Renal pelvis (tissue), 1 donor: ENCODE measurements at regions not wholly inside any gene's neighbourhood (a gene's known extent, or its start where the extent isn't known, plus 50 kb on each side); places are given as distances from the start of the nearest gene placed in this dataset.
"Not testable (repeated sequence)": the region's sequence is repeated elsewhere in the genome, so short reads cannot be mapped to it uniquely, and the experiment has no call there.

Experiments used
- DNase-seq: peaks from one replicate; pipeline ENCODE4 v3.0.0-alpha.2; 2013

- DNase-seq = not testable (repeated sequence)
Observed at GRCh38 chr3:35146256-35147035, 492.9 kb upstream of the ARPP21 start.

- DNase-seq = no peak
Observed at GRCh38 chr3:35183927-35184675, 455.2 kb upstream of the ARPP21 start.

GRCh38 chr3:35184775-35185174 lies 454.6 kb upstream of the ARPP21 start:
- DNase-seq = no peak

GRCh38 chr3:35187908-35188307 lies 451.4 kb upstream of the ARPP21 start:
- DNase-seq = no peak

GRCh38 chr3:35194666-35195065 lies 444.7 kb upstream of the ARPP21 start:
- DNase-seq = no peak

GRCh38 chr3:35198857-35199256 lies 440.5 kb upstream of the ARPP21 start:
- no peak for DNase-seq

GRCh38 chr3:35200056-35200455 lies 439.3 kb upstream of the ARPP21 start:
- no peak for DNase-seq

- DNase-seq = no peak
Observed at GRCh38 chr3:35201211-35201610, 438.1 kb upstream of the ARPP21 start.

- DNase-seq = no peak
Observed at GRCh38 chr3:35215525-35216500, 423.5 kb upstream of the ARPP21 start.

- DNase-seq = no peak
Observed at GRCh38 chr3:35216501-35217266, 422.6 kb upstream of the ARPP21 start.

GRCh38 chr3:35223632-35224394 lies 415.5 kb upstream of the ARPP21 start:
- DNase-seq = no peak

- no peak for DNase-seq
Observed at GRCh38 chr3:35224565-35225295, 414.6 kb upstream of the ARPP21 start.

GRCh38 chr3:35241236-35241635 lies 398.1 kb upstream of the ARPP21 start:
- no peak for DNase-seq

- DNase-seq = peak; percentile 23
Observed at GRCh38 chr3:35254917-35255316, 384.4 kb upstream of the ARPP21 start.

- DNase-seq = no peak
Observed at GRCh38 chr3:35257641-35258040, 381.7 kb upstream of the ARPP21 start.

- DNase-seq = no peak
Observed at GRCh38 chr3:35262406-35262805, 376.9 kb upstream of the ARPP21 start.

- DNase-seq = no peak
Observed at GRCh38 chr3:35263477-35263876, 375.8 kb upstream of the ARPP21 start.

- DNase-seq = not testable (repeated sequence)
Observed at GRCh38 chr3:35266065-35266464, 373.3 kb upstream of the ARPP21 start.

- DNase-seq = no peak
Observed at GRCh38 chr3:35275768-35276167, 363.6 kb upstream of the ARPP21 start.

- no peak for DNase-seq
Observed at GRCh38 chr3:35276568-35276967, 362.8 kb upstream of the ARPP21 start.
